ENCODE measurements at regions not wholly inside any gene's neighbourhood (a gene's known extent, or its start where the extent isn't known, plus 50 kb on each side); places are given as distances from the start of the nearest gene placed in this dataset.

DNA sequence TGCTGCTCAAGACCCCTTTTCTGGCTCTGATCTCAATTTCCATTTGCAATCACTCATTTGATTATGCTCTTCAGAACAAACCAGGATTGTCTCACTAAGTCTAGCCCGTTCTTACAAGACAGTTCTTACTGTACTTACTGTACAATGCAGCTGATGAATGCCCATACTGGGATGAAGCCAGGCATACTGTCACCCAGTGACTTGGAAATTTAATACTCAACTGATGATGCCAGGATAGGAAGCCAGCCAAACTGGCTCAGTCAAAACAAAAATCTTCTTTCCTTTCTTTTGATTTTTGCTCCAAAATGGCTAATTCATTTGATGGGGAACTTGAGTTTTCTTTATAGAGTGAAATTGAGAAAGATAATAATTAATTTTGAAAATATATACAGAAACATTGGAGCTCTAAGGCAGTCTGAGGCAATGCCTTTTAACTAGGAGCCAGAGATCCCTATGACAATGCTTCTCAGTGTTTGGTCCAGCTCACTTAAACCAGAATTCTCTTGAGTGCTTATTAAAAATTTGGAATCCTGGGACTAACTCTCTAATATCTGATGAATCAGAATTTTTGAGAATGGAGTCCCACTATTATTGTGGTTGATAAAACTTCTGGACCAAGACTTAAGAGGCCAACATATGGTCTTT is 265.6 kb upstream of the THBS1 start:
- Mint-ChIP-seq H3K4me1 (no peaks in the 10 kb centered on the region), H3K27me3 (ENCODE audit: low read depth, poor library complexity) (no peaks in the 10 kb centered on the region), H3K27ac (no peak overlapping the region), H3K9me3 (peaks cover 6% of the 10 kb centered on the region), H3K36me3 (ENCODE audit: low read depth) (peaks cover 5% of the 10 kb centered on the region), H3K4me3 (no peak overlapping the region)
- TF ChIP-seq, protein P1, sequence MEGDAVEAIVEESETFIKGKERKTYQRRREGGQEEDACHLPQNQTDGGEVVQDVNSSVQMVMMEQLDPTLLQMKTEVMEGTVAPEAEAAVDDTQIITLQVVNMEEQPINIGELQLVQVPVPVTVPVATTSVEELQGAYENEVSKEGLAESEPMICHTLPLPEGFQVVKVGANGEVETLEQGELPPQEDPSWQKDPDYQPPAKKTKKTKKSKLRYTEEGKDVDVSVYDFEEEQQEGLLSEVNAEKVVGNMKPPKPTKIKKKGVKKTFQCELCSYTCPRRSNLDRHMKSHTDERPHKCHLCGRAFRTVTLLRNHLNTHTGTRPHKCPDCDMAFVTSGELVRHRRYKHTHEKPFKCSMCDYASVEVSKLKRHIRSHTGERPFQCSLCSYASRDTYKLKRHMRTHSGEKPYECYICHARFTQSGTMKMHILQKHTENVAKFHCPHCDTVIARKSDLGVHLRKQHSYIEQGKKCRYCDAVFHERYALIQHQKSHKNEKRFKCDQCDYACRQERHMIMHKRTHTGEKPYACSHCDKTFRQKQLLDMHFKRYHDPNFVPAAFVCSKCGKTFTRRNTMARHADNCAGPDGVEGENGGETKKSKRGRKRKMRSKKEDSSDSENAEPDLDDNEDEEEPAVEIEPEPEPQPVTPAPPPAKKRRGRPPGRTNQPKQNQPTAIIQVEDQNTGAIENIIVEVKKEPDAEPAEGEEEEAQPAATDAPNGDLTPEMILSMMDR (IDR thresholded peaks at IDR 0.05): no peak
- DNase-seq: no peak

DNA sequence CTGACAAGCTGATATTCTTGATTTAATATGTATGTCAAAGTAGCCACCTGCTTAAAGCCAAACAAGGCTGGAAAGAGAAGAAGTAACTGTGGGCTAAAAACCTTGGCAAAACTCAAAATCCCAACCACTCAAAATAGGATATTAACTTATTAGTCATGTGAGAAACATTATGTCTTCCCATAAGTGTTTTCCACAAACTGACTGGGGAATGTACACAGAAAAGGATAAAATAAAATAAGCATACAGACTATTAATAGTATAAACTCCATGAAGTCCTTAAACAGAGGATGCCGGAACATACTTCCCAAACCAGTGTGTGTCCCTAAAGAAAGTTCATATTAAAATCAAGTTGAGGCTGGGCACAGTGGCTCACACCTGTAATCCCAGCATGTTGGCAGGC is 263.7 kb upstream of the THBS1 start:
- Mint-ChIP-seq H3K9me3 (peaks cover 20% of the 10 kb centered on the region), H3K27me3 (ENCODE audit: low read depth, poor library complexity) (no peaks in the 10 kb centered on the region), H3K4me3 (no peak overlapping the region), H3K27ac (no peak overlapping the region), H3K36me3 (ENCODE audit: low read depth) (peaks cover 13% of the 10 kb centered on the region), H3K4me1 (no peaks in the 10 kb centered on the region)
- DNase-seq: no peak
- TF ChIP-seq, protein P1 (IDR thresholded peaks at IDR 0.05): no peak

DNA sequence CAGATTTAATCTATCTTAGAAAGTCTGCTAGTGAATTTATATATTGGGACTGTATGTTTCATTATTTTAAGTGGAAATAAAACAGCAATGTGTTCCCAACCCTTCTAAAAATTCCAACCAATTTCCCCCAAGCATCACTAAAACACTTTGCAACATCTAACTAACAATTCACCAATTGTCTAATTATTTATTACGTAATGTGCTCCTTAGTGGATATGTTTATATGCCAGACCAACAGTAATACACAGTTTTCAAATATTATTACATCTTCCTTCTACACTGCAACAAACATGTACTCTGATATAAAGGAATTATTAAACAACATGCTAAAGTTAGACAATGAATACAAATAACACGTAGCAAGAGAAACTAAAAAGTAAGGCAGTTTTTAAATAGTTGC is 262.6 kb upstream of the THBS1 start:
- no peak overlapping the region for H3K27ac Mint-ChIP-seq
- no peak for DNase-seq
- peaks cover 20% of the 10 kb centered on the region for H3K9me3 Mint-ChIP-seq
- no peaks in the 10 kb centered on the region for H3K27me3 Mint-ChIP-seq (ENCODE audit: low read depth, poor library complexity)
- no peak overlapping the region for H3K4me3 Mint-ChIP-seq
- peaks cover 13% of the 10 kb centered on the region for H3K36me3 Mint-ChIP-seq (ENCODE audit: low read depth)
- TF ChIP-seq, protein P1 (IDR thresholded peaks at IDR 0.05): no peak
- no peaks in the 10 kb centered on the region for H3K4me1 Mint-ChIP-seq

DNA sequence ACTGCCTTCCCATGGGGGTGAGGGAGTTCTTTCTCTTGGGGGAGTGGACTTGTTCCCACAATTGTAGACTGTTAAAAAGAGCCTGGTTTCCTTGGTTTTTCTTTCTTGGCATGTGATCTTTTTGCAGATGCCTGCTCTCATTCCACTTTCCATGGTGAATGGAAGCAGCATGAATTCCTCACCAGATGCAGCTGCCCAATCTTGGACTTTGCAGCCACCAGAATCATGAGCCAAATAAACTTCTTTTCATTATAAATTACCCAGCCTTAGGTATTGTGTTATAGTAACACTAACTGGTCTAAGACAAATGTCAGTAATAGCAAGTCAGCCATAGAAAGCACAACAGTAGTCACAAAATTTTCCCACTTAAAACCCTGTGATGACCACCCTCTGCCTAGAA is 260.5 kb upstream of the THBS1 start:
- TF ChIP-seq, protein P1 (IDR thresholded peaks at IDR 0.05): no peak
- H3K4me1 Mint-ChIP-seq: no peaks in the 10 kb centered on the region
- peaks cover 3% of the 10 kb centered on the region for H3K27me3 Mint-ChIP-seq (ENCODE audit: low read depth, poor library complexity)
- no peak overlapping the region for H3K4me3 Mint-ChIP-seq
- DNase-seq: no peak
- peaks cover 13% of the 10 kb centered on the region for H3K36me3 Mint-ChIP-seq (ENCODE audit: low read depth)
- H3K9me3 Mint-ChIP-seq: peaks cover 20% of the 10 kb centered on the region
- H3K27ac Mint-ChIP-seq: no peak overlapping the region

DNA sequence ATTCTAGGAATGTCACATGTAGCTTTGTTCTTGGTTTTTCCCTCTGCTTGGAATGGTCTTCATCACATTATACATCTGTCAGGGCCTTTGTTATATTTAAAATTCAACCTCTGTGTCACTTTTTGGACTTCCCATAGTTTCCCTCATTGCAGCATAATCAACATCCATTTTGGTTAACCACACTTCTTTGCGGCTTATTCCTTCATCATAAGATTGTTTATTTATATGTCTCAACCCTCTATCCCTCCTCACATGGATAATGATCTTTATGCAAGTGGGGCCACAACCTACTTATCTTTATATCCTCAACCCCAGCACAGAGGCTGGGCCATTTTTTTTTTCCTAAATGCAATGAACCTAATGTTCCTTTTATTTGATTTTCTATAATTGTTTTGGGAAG is 260.0 kb upstream of the THBS1 start:
- Mint-ChIP-seq H3K4me3 (no peak overlapping the region), H3K27ac (no peak overlapping the region), H3K27me3 (ENCODE audit: low read depth, poor library complexity) (peaks cover 5% of the 10 kb centered on the region), H3K9me3 (peaks cover 20% of the 10 kb centered on the region), H3K36me3 (ENCODE audit: low read depth) (peaks cover 13% of the 10 kb centered on the region), H3K4me1 (no peaks in the 10 kb centered on the region)
- no peak for DNase-seq
- TF ChIP-seq, protein P1 (IDR thresholded peaks at IDR 0.05): no peak

DNA sequence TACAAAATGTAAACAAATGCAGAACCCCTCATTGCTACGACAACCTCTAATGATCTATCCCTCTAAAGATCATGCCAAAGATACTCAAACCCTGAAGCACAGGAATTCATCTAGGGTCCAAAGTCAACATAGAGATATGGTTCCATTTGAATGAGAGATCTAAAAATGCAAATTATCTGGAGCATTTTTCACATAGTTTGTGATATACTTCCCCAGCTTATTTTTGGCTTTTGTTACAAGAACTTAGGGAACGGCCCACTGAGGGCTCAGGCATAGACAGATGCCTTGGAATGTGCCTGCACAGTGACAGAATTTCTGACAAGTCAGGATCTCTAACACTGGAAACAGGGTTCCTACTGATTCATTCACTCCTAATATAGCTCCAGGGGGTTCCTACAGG is 258.9 kb upstream of the THBS1 start:
- H3K4me1 Mint-ChIP-seq: no peaks in the 10 kb centered on the region
- no peak for DNase-seq
- no peak overlapping the region for H3K4me3 Mint-ChIP-seq
- peaks cover 20% of the 10 kb centered on the region for H3K9me3 Mint-ChIP-seq
- TF ChIP-seq, protein P1 (IDR thresholded peaks at IDR 0.05): no peak
- peaks cover 13% of the 10 kb centered on the region for H3K36me3 Mint-ChIP-seq (ENCODE audit: low read depth)
- H3K27ac Mint-ChIP-seq: no peak overlapping the region
- H3K27me3 Mint-ChIP-seq (ENCODE audit: low read depth, poor library complexity): peaks cover 5% of the 10 kb centered on the region

Measured in nephron progenitor cell (in vitro differentiated cells).